Parathyroid adenoma (tissue), 2 donors: ENCODE measurements at regions not wholly inside any gene's neighbourhood (a gene's known extent, or its start where the extent isn't known, plus 50 kb on each side); places are given as distances from the start of the nearest gene placed in this dataset.

Source experiments
- H2AFZ ChIP-seq: fragments of 300-600 bp; sonication (generic); one replicate; pipeline ENCODE4 v1.7.0; 2017; ENCODE audit warnings: antibody characterized with exemption, mild to moderate bottlenecking
- H3K27ac ChIP-seq: fragments of 300-600 bp; sonication (generic); one replicate; pipeline ENCODE4 v1.7.0; 2017
- H3K27me3 ChIP-seq: fragments of 300-600 bp; sonication (generic); one replicate; pipeline ENCODE4 v1.7.0; 2017; ENCODE audit warnings: low read length; ENCODE audit not compliant: control insufficient read depth, insufficient read depth
- H3K36me3 ChIP-seq: fragments of 300-600 bp; sonication (generic); one replicate; pipeline ENCODE4 v1.7.0; 2017; ENCODE audit warnings: low read length; ENCODE audit not compliant: control insufficient read depth, insufficient read depth
- H3K4me1 ChIP-seq: fragments of 300-600 bp; sonication (generic); one replicate; pipeline ENCODE4 v1.7.0; 2017; ENCODE audit warnings: control low read depth
- H3K4me2 ChIP-seq: fragments of 300-600 bp; sonication (generic); one replicate; pipeline ENCODE4 v1.7.0; 2017; ENCODE audit warnings: low read length
- H3K4me3 ChIP-seq: fragments of 300-600 bp; sonication (generic); one replicate; pipeline ENCODE4 v1.7.0; 2017; ENCODE audit warnings: low read depth, low read length
- H3K79me2 ChIP-seq: fragments of 300-600 bp; sonication (generic); one replicate; pipeline ENCODE4 v1.7.0; 2017; ENCODE audit warnings: control low read depth
- H3K9ac ChIP-seq: fragments of 300-600 bp; sonication (generic); one replicate; pipeline ENCODE4 v1.7.0; 2017; ENCODE audit warnings: mild to moderate bottlenecking
- H3K9me3 ChIP-seq: fragments of 300-600 bp; sonication (generic); one replicate; pipeline ENCODE4 v1.7.0; 2017; ENCODE audit warnings: low read length; ENCODE audit not compliant: control insufficient read depth
- TF ChIP-seq, protein P1 (sequence below): fragments of 300-600 bp; sonication (generic); IDR thresholded peaks from one replicate; pipeline ENCODE4 v1.7.0; 2017; ENCODE audit warnings: antibody characterized with exemption, mild to moderate bottlenecking
- donor health status: primary hyperparathyroidism.

DNA sequence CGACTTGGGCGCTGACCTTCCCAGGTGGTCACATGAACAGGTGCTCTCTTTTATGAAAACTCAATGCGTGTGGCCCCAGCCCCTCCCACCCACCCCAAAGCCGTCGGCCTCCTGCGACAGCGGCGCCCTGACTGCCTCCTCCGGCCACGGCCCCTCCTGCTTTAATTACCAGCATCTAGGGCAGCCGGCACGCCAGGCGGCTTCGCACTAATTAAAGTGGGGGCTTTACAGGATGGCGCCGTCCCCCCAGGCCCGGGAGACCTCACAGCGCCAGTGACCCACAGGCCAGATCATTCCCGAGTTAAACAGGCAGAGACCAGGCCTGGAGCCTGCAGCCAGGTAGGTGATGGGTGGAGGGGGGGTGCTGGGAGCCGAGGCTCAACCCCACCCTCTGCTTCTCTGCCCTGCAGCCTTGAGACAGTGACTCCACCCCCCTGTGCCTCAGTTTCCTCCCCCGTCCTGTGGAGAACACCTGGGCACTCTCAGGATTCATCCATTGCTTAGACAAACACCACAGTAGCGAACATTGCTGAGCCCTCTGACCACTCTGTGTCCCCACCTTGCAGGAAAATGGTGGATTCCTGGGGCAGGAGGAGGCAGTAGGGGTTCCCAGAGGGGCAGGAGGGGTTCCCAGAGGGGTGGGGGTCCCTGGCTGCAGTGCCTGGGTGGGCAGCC, 100.8 kb downstream of the MICALL2 start:
- Histone ChIP-seq H3K27ac (no peak overlapping the region), H3K36me3 (no peaks in the 10 kb centered on the region), H3K4me3 (no peak overlapping the region), H3K9ac (no peak overlapping the region), H3K79me2 (no peaks in the 10 kb centered on the region), H3K9me3 (no peaks in the 10 kb centered on the region), H3K27me3 (no peaks in the 10 kb centered on the region), H3K4me2 (no peak overlapping the region), H2AFZ (no peak overlapping the region), H3K4me1 (no peaks in the 10 kb centered on the region)
- TF ChIP-seq, protein P1, sequence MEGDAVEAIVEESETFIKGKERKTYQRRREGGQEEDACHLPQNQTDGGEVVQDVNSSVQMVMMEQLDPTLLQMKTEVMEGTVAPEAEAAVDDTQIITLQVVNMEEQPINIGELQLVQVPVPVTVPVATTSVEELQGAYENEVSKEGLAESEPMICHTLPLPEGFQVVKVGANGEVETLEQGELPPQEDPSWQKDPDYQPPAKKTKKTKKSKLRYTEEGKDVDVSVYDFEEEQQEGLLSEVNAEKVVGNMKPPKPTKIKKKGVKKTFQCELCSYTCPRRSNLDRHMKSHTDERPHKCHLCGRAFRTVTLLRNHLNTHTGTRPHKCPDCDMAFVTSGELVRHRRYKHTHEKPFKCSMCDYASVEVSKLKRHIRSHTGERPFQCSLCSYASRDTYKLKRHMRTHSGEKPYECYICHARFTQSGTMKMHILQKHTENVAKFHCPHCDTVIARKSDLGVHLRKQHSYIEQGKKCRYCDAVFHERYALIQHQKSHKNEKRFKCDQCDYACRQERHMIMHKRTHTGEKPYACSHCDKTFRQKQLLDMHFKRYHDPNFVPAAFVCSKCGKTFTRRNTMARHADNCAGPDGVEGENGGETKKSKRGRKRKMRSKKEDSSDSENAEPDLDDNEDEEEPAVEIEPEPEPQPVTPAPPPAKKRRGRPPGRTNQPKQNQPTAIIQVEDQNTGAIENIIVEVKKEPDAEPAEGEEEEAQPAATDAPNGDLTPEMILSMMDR, result no peak

DNA sequence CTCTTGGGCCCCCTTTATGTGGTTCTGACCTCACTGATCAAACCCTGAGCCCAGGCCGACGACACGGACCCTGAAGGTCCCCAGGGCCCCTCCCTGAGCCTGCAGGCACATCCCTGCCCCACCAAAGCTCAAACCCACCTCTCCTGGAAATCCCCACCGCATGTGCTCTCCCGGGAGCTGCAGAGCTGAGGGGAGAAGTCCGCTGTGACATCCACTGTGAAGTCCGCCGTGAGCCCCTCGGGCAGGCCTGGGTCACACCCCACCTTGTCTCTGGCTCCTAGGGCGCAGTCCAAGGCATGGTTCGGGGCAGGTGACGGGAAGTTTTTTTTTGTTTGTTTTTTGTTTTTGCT, 100.2 kb downstream of the MICALL2 start:
- H3K27ac ChIP-seq, result no peak overlapping the region
- no peaks in the 10 kb centered on the region for H3K4me1 ChIP-seq
- H2AFZ ChIP-seq, result no peak overlapping the region
- no peak overlapping the region for H3K4me2 ChIP-seq
- H3K4me3 ChIP-seq, result no peak overlapping the region
- H3K9me3 ChIP-seq, result no peaks in the 10 kb centered on the region
- H3K9ac ChIP-seq, result no peak overlapping the region
- TF ChIP-seq, protein P1, result no peak
- no peaks in the 10 kb centered on the region for H3K79me2 ChIP-seq
- H3K36me3 ChIP-seq, result no peaks in the 10 kb centered on the region
- no peaks in the 10 kb centered on the region for H3K27me3 ChIP-seq

DNA sequence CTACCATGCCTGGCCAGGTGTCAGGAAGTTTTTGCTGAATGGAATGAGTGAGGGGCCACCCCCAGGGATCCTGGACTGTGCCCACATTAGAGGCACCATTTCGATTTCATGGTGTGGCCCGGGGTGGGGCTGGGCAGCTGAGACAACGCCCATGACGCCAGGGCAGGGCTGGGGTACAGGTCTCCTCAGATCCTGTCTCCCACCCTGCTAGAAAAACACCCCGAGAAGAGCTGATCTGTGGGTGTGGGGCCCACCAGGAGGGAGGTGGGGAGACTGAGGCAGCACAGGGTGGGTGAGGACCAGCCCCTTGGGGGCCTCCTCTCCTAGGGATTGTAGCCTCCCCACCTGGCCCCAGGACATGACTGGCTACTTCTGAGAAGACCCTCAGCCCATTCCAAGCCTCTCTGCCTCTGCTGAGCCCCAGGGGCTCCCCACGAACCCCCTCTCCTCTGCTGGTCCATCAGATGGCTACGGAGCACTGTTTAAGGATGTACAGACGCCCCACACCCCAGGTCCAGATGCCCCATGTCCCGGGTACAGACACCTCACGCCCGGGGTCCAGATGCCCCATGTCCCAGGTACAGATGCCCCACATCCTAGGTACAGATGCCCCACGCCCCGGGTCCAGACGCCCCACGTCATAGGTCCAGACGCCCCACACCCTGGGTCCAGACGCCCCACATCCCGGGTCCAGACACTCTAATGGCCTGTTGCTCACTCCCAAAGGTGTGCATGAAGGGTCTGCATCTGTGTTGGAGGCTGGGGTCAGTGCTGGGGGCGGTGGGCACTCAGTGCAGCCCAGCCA, 99.4 kb downstream of the MICALL2 start:
- TF ChIP-seq, protein P1, result no peak
- Histone ChIP-seq H3K9me3 (no peaks in the 10 kb centered on the region), H3K4me3 (no peak overlapping the region), H3K4me2 (no peak overlapping the region), H3K79me2 (no peaks in the 10 kb centered on the region), H2AFZ (no peak overlapping the region), H3K27ac (no peak overlapping the region), H3K36me3 (no peaks in the 10 kb centered on the region), H3K27me3 (no peaks in the 10 kb centered on the region), H3K9ac (no peak overlapping the region), H3K4me1 (no peaks in the 10 kb centered on the region)

DNA sequence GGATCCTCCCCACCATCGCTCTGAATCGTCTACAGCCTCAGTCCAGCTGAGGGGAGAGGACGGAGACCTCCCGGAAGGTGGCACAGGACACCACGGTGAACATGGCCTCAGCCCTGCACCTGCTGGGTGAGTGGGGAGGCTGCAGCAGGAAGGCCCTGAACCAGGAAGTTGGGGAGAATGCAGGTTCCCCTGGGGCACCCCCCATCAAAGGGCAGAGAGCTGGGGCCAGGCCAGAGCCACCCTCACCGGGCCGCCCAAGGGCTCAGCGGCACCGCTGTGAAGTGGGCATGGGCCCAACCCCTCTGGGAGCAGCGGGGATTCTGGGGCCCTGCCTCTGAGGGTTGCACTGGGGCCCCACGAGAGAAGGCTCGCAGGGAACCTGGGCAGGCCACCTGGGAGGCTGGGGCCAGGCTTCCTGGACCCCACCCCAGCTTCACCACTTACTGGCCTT, 98.7 kb downstream of the MICALL2 start:
- Histone ChIP-seq H3K27ac (no peak overlapping the region), H3K9me3 (no peaks in the 10 kb centered on the region), H3K4me2 (no peak overlapping the region), H3K36me3 (no peaks in the 10 kb centered on the region), H3K79me2 (no peaks in the 10 kb centered on the region), H2AFZ (no peak overlapping the region), H3K9ac (no peak overlapping the region), H3K4me1 (no peaks in the 10 kb centered on the region), H3K27me3 (no peaks in the 10 kb centered on the region), H3K4me3 (no peak overlapping the region)
- TF ChIP-seq, protein P1, result no peak
